Smooth muscle cell (in vitro differentiated cells): ENCODE measurements at regions not wholly inside any gene's neighbourhood (a gene's known extent, or its start where the extent isn't known, plus 50 kb on each side); places are given as distances from the start of the nearest gene placed in this dataset.

Experiments
- DNase-seq: peaks from one replicate; lab custom pipeline; 2025; ENCODE audit not compliant: unreplicated experiment; lab: John Stamatoyannopoulos, UW
- H2AFZ ChIP-seq: fragments of 200-600 bp; sonication (generic); 2 replicates; pipeline ENCODE4 v1.6.0; 2016; ENCODE audit warnings: antibody characterized with exemption, low read depth, mild to moderate bottlenecking
- H3F3A ChIP-seq: fragments of 200-600 bp; sonication (generic); 2 replicates; pipeline ENCODE4 v1.6.0; 2017; ENCODE audit warnings: antibody characterized with exemption, low read depth
- H3K27ac ChIP-seq: fragments of 200-600 bp; sonication (generic); 2 replicates; pipeline ENCODE4 v1.5.1; 2016; ENCODE audit warnings: low read depth, mild to moderate bottlenecking
- H3K27me3 ChIP-seq: fragments of 200-600 bp; sonication (generic); 2 replicates; pipeline ENCODE4 v1.6.1; 2016; ENCODE audit warnings: low read depth, mild to moderate bottlenecking
- H3K36me3 ChIP-seq: fragments of 200-600 bp; sonication (generic); 2 replicates; pipeline ENCODE4 v1.5.1; 2016; ENCODE audit warnings: low read depth
- H3K4me1 ChIP-seq: fragments of 200-600 bp; sonication (generic); 2 replicates; pipeline ENCODE4 v1.5.1; 2016; ENCODE audit warnings: low read depth
- H3K4me2 ChIP-seq: fragments of 200-600 bp; sonication (generic); 2 replicates; pipeline ENCODE4 v1.6.0; 2016; ENCODE audit warnings: mild to moderate bottlenecking
- H3K4me3 ChIP-seq: fragments of 200-600 bp; sonication (generic); 2 replicates; pipeline ENCODE4 v1.5.1; 2016; ENCODE audit warnings: mild to moderate bottlenecking
- H3K79me2 ChIP-seq: fragments of 200-600 bp; sonication (generic); 2 replicates; pipeline ENCODE4 v1.6.0; 2016; ENCODE audit warnings: low read depth, mild to moderate bottlenecking
- H3K9ac ChIP-seq: fragments of 200-600 bp; sonication (generic); 2 replicates; pipeline ENCODE4 v1.6.0; 2016; ENCODE audit warnings: low read depth
- H3K9me3 ChIP-seq: fragments of 200-600 bp; sonication (generic); replicated peaks from 2 replicates; pipeline ENCODE4 v1.5.1; 2016; ENCODE audit warnings: low read depth
- H4K20me1 ChIP-seq: fragments of 200-600 bp; sonication (generic); 2 replicates; pipeline ENCODE4 v1.6.0; 2016; ENCODE audit warnings: low read depth
- CTCF ChIP-seq: fragments of 200-600 bp; sonication (generic); IDR thresholded peaks from 2 replicates; pipeline ENCODE4 v1.5.1; 2017; ENCODE audit warnings: borderline replicate concordance, mild to moderate bottlenecking, antibody characterized with exemption; ENCODE audit not compliant: insufficient read depth, poor library complexity, severe bottlenecking
- WGBS: methylation state at CpG from one replicate; pipeline ENCODE4 v1.1.7; 2016; ENCODE audit warnings: low lambda C conversion rate; 5-methylcytosine and 5-hydroxymethylcytosine counted together

GRCh38 chr2:16282511-16282910 lies 342.2 kb downstream of the MYCN start:
- no peaks in the 10 kb centered on the region for H3K4me1 ChIP-seq
- no peaks in the 10 kb centered on the region for H3K9me3 ChIP-seq
- H3K79me2 ChIP-seq: no peaks in the 10 kb centered on the region
- no peaks in the 10 kb centered on the region for H3K36me3 ChIP-seq
- DNase-seq: no peak
- H3K4me2 ChIP-seq: no peak overlapping the region
- no peaks in the 10 kb centered on the region for H3F3A ChIP-seq
- no peak overlapping the region for H3K4me3 ChIP-seq
- no peak for TF ChIP-seq CTCF
- H3K27me3 ChIP-seq: peaks cover 21% of the 10 kb centered on the region
- no peak overlapping the region for H2AFZ ChIP-seq
- H3K27ac ChIP-seq: no peak overlapping the region
- no peak overlapping the region for H3K9ac ChIP-seq
- no peaks in the 10 kb centered on the region for H4K20me1 ChIP-seq
- WGBS: 89% methylated on average over 2 of the region's 2 CpGs

- Histone ChIP-seq H3K4me1 (no peaks in the 10 kb centered on the region), H3K9me3 (no peaks in the 10 kb centered on the region), H4K20me1 (no peaks in the 10 kb centered on the region), H3K9ac (no peak overlapping the region), H3K4me3 (no peak overlapping the region), H3K4me2 (no peak overlapping the region), H3K27ac (no peak overlapping the region), H3K36me3 (no peaks in the 10 kb centered on the region), H3K27me3 (peaks cover 21% of the 10 kb centered on the region), H3F3A (no peaks in the 10 kb centered on the region), H3K79me2 (no peaks in the 10 kb centered on the region), H2AFZ (no peak overlapping the region)
- 63% methylated on average over 20 of the region's 20 CpGs for WGBS
- DNase-seq: no peak
- peak; percentile 62 for TF ChIP-seq CTCF
Measured at GRCh38 chr2:16281451-16282335, 341.3 kb downstream of the MYCN start.

- 95% methylated on average over 3 of the region's 3 CpGs for WGBS
- H3K9ac ChIP-seq: no peak overlapping the region
Measured at GRCh38 chr2:16280081-16280480, 339.7 kb downstream of the MYCN start.

More at GRCh38 chr2:16280081-16280480, 339.7 kb downstream of the MYCN start:
- Histone ChIP-seq H3K4me1 (no peaks in the 10 kb centered on the region), H4K20me1 (no peaks in the 10 kb centered on the region), H3K4me3 (no peak overlapping the region), H3K79me2 (no peaks in the 10 kb centered on the region), H3K36me3 (no peaks in the 10 kb centered on the region), H3K4me2 (no peak overlapping the region), H3K27ac (no peak overlapping the region), H2AFZ (no peak overlapping the region), H3F3A (no peaks in the 10 kb centered on the region), H3K9me3 (no peaks in the 10 kb centered on the region), H3K27me3 (peaks cover 10% of the 10 kb centered on the region)
- no peak for DNase-seq
- TF ChIP-seq CTCF: no peak
